SK-MEL-5 (cell line): ENCODE measurements at regions not wholly inside any gene's neighbourhood (a gene's known extent, or its start where the extent isn't known, plus 50 kb on each side); places are given as distances from the start of the nearest gene placed in this dataset.

Experiments used
- DNase-seq: peaks from one replicate; pipeline ENCODE4 v3.0.0-alpha.2; 2016; ENCODE audit warnings: low read depth, low spot score
- in situ Hi-C: cut with HindIII; loops from 2 replicates; pipeline ENCODE4 v1.10.0; 2016; ENCODE audit warnings: low sequenced_read_pairs, high pct_unique_total_duplicates, low pct_unique_long_range_greater_than_20kb

- DNase-seq = no peak
- in situ Hi-C loops = no loop called here
Measured at GRCh38 chr1:186513526-186513925, 52.6 kb upstream of the PDC start.

- in situ Hi-C loops = no loop called here
- no peak for DNase-seq
Measured at GRCh38 chr1:186512698-186513457, 52.0 kb upstream of the PDC start.

GRCh38 chr1:186511761-186512637 is 51.1 kb upstream of the PDC start:
- in situ Hi-C loops = no loop called here
- no peak for DNase-seq
